Endothelial cell of hepatic sinusoid (primary cell): ENCODE measurements at regions not wholly inside any gene's neighbourhood (a gene's known extent, or its start where the extent isn't known, plus 50 kb on each side); places are given as distances from the start of the nearest gene placed in this dataset.
"Not testable (repeated sequence)": the region's sequence is repeated elsewhere in the genome, so short reads cannot be mapped to it uniquely, and the experiment has no call there.

Source experiments
- in situ Hi-C: cut with HindIII; loops from 2 replicates; pipeline ENCODE4 v1.10.0; 2017; ENCODE audit warnings: low sequenced_read_pairs

- in situ Hi-C loops = no loop called here
Measured at GRCh38 chr12:63415357-63415756, 252.9 kb downstream of the DPY19L2 start.

- in situ Hi-C loops = no loop called here
Measured at GRCh38 chr12:63410197-63410596, 258.1 kb downstream of the DPY19L2 start.

GRCh38 chr12:63406781-63407180 is 255.8 kb upstream of the AVPR1A start:
- in situ Hi-C loops = no loop called here

- in situ Hi-C loops = no loop called here
Measured at GRCh38 chr12:63404611-63405010, 253.6 kb upstream of the AVPR1A start.

GRCh38 chr12:63403256-63403655 is 252.3 kb upstream of the AVPR1A start:
- in situ Hi-C loops = no loop called here

GRCh38 chr12:63400718-63401117 is 249.7 kb upstream of the AVPR1A start:
- in situ Hi-C loops = no loop called here

- in situ Hi-C loops = no loop called here
Measured at GRCh38 chr12:63400318-63400717, 249.3 kb upstream of the AVPR1A start.

- in situ Hi-C loops = no loop called here
Measured at GRCh38 chr12:63397807-63398206, 246.8 kb upstream of the AVPR1A start.

- in situ Hi-C loops = no loop called here
Measured at GRCh38 chr12:63396135-63396534, 245.1 kb upstream of the AVPR1A start.

- in situ Hi-C loops = no loop called here
Measured at GRCh38 chr12:63394983-63395382, 244.0 kb upstream of the AVPR1A start.

- in situ Hi-C loops = no loop called here
Measured at GRCh38 chr12:63394349-63394748, 243.3 kb upstream of the AVPR1A start.

GRCh38 chr12:63389211-63389610 is 238.2 kb upstream of the AVPR1A start:
- in situ Hi-C loops = no loop called here

GRCh38 chr12:63387771-63388170 is 236.8 kb upstream of the AVPR1A start:
- in situ Hi-C loops = no loop called here

- in situ Hi-C loops = no loop called here
Measured at GRCh38 chr12:63382930-63383329, 231.9 kb upstream of the AVPR1A start.

GRCh38 chr12:63362791-63363190 is 211.8 kb upstream of the AVPR1A start:
- in situ Hi-C loops = no loop called here

GRCh38 chr12:63362166-63362565 is 211.2 kb upstream of the AVPR1A start:
- in situ Hi-C loops = no loop called here

GRCh38 chr12:63354969-63355368 is 204.0 kb upstream of the AVPR1A start:
- in situ Hi-C loops = no loop called here

GRCh38 chr12:63353559-63353958 is 202.6 kb upstream of the AVPR1A start:
- in situ Hi-C loops = no loop called here

- in situ Hi-C loops = no loop called here
Measured at GRCh38 chr12:63351370-63351769, 200.4 kb upstream of the AVPR1A start.

- in situ Hi-C loops = no loop called here
Measured at GRCh38 chr12:63348556-63348955, 197.6 kb upstream of the AVPR1A start.

GRCh38 chr12:63337158-63337557 is 186.2 kb upstream of the AVPR1A start:
- in situ Hi-C loops = not testable (repeated sequence)

GRCh38 chr12:63326260-63326659 is 175.3 kb upstream of the AVPR1A start:
- in situ Hi-C loops = no loop called here

GRCh38 chr12:63325757-63326156 is 174.8 kb upstream of the AVPR1A start:
- in situ Hi-C loops = no loop called here

GRCh38 chr12:63323942-63324341 is 172.9 kb upstream of the AVPR1A start:
- in situ Hi-C loops = no loop called here
